ENCODE measurements at regions not wholly inside any gene's neighbourhood (a gene's known extent, or its start where the extent isn't known, plus 50 kb on each side); places are given as distances from the start of the nearest gene placed in this dataset.

- no peak for FAIRE-seq
- DNase-seq (ENCODE audit: low spot score in 2 of 2) = no peak
These were observed 55.2 kb downstream of the TTC32 start for GRCh38 chr2:19846567-19846966.

- DNase-seq (ENCODE audit: low spot score in 2 of 2) (no peak), FAIRE-seq (no peak)
These were observed 55.8 kb downstream of the TTC32 start for GRCh38 chr2:19846030-19846429.

- FAIRE-seq (no peak), DNase-seq (ENCODE audit: low spot score in 2 of 2) (no peak)
These were observed 56.4 kb downstream of the TTC32 start for GRCh38 chr2:19845323-19845920.

- no peak for DNase-seq (ENCODE audit: low spot score in 2 of 2)
- no peak for FAIRE-seq
These were observed 57.0 kb downstream of the TTC32 start for GRCh38 chr2:19844750-19845149.

- FAIRE-seq (no peak), DNase-seq (ENCODE audit: low spot score in 2 of 2) (no peak)
These were observed 57.7 kb downstream of the TTC32 start for GRCh38 chr2:19843992-19844515.

- FAIRE-seq = no peak
- DNase-seq (ENCODE audit: low spot score in 2 of 2) = no peak
These were observed 59.7 kb downstream of the TTC32 start for GRCh38 chr2:19841918-19842693.

- FAIRE-seq = no peak
- DNase-seq (ENCODE audit: low spot score in 2 of 2) = no peak
These were observed 62.3 kb downstream of the TTC32 start for GRCh38 chr2:19839438-19839837.

GRCh38 chr2:19838616-19839015, 63.2 kb downstream of the TTC32 start:
- FAIRE-seq (no peak), DNase-seq (ENCODE audit: low spot score in 2 of 2) (no peak)

- no peak for FAIRE-seq
These were observed 64.5 kb downstream of the TTC32 start for GRCh38 chr2:19837235-19837766.

GRCh38 chr2:19835781-19836281, 66.0 kb downstream of the TTC32 start:
- DNase-seq (ENCODE audit: low spot score in 2 of 2) = no peak
- no peak for FAIRE-seq

More at GRCh38 chr2:19837235-19837766, 64.5 kb downstream of the TTC32 start:
- no peak for DNase-seq (ENCODE audit: low spot score in 2 of 2)

- DNase-seq (ENCODE audit: low spot score in 2 of 2) = no peak
- no peak for FAIRE-seq
These were observed 67.8 kb downstream of the TTC32 start for GRCh38 chr2:19833978-19834377.

GRCh38 chr2:19829672-19830071, 72.1 kb downstream of the TTC32 start:
- DNase-seq (ENCODE audit: low spot score in 2 of 2) = no peak
- no peak for FAIRE-seq

- FAIRE-seq = no peak
These were observed 74.9 kb downstream of the TTC32 start for GRCh38 chr2:19826874-19827273.

GRCh38 chr2:19823507-19823906, 78.3 kb downstream of the TTC32 start:
- FAIRE-seq (no peak), DNase-seq (ENCODE audit: low spot score in 2 of 2) (no peak)

More at GRCh38 chr2:19826874-19827273, 74.9 kb downstream of the TTC32 start:
- no peak for DNase-seq (ENCODE audit: low spot score in 2 of 2)

GRCh38 chr2:19819097-19820065, 82.4 kb downstream of the TTC32 start:
- FAIRE-seq (no peak), DNase-seq (ENCODE audit: low spot score in 2 of 2) (no peak)

- no peak for DNase-seq (ENCODE audit: low spot score in 2 of 2)
- FAIRE-seq = no peak
These were observed 83.2 kb downstream of the TTC32 start for GRCh38 chr2:19818543-19818942.

- FAIRE-seq = no peak
- no peak for DNase-seq (ENCODE audit: low spot score in 2 of 2)
These were observed 83.7 kb downstream of the TTC32 start for GRCh38 chr2:19818039-19818438.

GRCh38 chr2:19815746-19816145, 86.0 kb downstream of the TTC32 start:
- FAIRE-seq (no peak), DNase-seq (ENCODE audit: low spot score in 2 of 2) (no peak)

- no peak for DNase-seq (ENCODE audit: low spot score in 2 of 2)
- no peak for FAIRE-seq
These were observed 89.6 kb downstream of the TTC32 start for GRCh38 chr2:19812166-19812565.

- no peak for DNase-seq (ENCODE audit: low spot score in 2 of 2)
- no peak for FAIRE-seq
These were observed 90.6 kb downstream of the TTC32 start for GRCh38 chr2:19811186-19811585.
